NOMO-1 treated with DMSO at 0.1 percent for 48 hours (cell line): ENCODE measurements at regions not wholly inside any gene's neighbourhood (a gene's known extent, or its start where the extent isn't known, plus 50 kb on each side); places are given as distances from the start of the nearest gene placed in this dataset.

Source experiments
- DNase-seq: peaks from one replicate; lab custom pipeline; 2025; ENCODE audit not compliant: unreplicated experiment; lab: John Stamatoyannopoulos, UW

DNA sequence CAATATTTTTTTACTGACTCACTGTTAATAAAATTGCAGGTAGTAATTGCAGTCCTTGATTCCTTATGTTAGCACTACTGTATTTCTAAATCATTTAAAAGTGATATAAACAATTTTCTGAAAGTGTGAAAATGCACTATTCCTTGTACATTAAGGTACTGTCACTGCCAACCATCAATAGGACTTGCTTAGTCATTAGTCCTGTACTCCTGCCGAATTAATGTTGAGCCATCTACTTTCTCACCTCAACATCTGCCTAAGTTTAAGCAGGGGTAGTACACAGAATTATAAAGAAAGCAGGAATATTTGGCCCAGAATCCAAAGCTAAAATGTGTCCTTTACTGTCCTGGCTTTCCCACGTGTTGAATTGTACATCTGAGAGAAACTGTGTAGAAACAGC, 87.0 kb upstream of the TRPC3 start:
- DNase-seq = no peak

DNA sequence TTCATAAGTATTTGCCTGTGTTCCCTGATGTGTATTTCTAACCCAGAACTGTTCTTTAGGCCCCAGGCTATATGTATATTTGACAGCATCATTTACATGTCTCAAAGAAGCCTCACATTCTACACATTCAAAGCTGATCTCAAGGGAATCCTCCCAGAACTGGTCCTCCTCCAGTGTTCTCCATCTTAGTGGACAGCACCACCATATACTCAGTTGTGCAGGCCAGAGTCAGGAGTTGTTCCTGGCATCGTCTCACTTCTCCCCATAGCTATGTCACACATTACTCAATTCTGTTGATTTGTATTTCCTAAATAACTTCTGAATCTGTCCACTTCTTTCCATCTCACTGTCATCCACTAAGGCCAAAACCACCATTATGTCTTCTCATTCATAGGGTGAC, 82.8 kb upstream of the TRPC3 start:
- no peak for DNase-seq

DNA sequence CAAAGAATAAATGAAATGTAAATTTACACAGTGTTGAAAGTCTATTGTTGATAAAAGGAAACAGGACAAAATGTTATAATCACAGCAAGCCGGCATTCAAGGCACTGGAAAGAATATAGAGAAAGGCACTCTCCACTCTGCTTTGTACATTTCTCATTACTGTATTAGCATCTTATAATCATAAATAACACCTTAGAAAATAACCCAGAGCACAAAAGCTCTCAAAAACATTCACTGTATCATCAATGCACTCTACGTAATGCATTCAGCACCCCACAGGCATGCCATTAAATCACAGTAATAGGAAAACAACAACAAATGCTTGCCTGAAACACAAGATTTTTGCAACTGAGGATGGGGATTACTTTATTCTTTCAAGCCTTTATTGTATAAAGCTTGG, 75.3 kb upstream of the TRPC3 start:
- DNase-seq = no peak

DNA sequence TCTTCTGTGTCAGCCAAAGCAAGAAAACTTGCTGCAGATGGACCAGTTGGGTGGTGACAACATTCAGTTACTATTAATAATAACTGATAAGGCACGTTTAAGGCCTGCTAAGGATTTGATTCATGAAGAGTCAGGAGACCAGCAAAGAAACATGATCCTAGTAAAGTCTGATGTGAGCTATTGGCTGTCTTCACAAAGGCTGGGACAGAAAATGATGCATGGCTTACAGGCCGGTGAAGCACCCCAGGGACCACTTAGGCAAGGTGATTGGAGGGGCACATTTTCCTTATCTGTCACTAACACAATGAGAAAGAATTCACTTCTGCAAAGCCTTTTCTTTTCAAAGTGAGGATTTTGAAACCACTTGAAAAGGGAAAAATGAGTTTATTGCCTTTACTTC, 65.4 kb upstream of the TRPC3 start:
- DNase-seq = no peak

DNA sequence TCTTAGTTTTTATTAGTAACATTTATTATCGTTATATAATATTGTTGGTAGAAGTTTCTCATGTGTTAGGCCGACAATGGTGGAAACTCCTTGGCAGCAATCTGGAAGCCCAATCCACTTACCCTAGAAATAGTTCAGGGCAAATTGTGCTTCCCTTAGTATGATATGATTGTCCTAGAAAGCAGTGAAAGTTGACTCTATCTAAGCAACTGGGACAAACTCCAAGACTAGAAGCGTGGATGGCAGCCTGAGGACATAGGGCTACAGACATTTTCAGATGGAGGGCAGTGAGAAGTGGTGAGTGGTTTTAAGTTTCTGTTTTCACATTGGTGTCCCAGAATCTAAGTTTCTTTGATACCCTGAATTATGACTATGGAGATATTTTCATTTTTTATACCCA, 63.3 kb upstream of the TRPC3 start:
- DNase-seq = no peak

DNA sequence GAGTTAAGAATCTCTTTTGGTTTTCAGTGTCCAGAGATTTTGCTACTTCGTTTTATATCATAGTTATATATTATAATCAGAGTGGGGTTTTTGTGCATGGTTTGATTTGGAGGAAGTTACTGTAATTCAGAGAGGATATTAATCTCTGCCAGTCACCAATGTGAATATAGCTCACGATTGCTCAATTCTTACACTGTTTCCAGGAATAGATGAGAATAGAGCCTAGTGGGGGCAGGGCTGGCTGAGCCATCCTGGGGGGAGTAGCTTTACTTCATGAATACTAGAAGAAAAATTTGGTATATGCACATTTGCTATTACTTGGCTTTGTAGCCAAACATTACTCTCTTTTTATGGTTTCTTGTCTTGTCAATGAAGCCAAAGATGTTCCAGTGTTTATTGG, 60.9 kb upstream of the TRPC3 start:
- DNase-seq = peak; percentile 27

DNA sequence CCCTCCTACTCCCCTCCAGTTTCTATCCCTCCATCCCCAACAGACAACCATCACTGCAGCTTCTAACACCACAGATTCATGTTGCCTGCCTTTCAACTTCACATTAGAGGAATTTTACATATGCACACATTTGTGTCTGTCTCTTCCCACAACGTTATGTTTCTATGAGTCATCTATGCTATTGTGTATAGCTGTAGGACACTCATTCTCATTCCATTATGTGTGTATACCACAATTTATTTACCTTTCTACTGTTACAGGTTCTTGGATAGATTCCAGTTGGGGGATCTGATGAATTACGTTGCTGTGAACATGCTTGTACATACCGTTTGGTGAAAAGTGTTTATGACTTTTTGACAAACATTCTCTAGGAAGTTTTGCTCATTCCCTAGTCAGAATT, 58.8 kb upstream of the TRPC3 start:
- no peak for DNase-seq

DNA sequence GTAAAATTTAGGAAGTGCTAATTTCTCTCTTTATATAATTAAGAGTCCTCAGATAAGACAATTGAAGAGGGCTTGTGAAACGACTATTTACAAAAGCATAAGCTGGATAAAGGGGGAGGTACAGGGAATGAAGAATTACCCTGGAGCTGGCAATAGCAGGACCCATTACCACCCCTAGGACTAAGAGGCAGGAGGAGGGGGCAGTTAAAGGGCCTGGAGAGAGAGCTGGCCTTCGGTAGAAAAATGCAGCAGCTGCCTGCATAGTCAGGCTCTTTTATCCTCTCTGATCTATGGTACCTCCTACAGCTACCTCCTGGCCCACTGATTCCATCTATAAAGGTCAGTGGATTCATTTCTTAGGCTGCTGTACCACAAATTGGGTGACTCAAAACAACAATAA, 57.7 kb upstream of the TRPC3 start:
- no peak for DNase-seq

DNA sequence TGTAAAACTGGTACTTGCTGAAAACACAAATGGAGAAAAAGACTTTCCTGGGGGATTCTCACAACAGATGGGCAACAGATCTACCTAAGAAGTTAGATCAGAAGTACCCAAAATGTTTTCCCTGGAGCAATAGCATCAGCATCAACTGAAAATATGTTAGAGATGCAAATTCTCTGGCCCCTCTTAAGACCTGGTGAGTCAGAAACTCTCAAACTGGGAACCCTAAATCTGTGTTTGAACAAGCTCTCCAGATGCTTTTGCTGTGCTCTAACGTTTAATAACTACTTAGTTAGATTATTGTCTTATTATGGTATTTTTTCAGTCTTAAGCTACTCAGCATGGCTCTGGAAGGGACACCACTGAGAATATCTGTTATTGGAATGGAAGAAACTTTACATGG, 55.2 kb upstream of the TRPC3 start:
- no peak for DNase-seq

DNA sequence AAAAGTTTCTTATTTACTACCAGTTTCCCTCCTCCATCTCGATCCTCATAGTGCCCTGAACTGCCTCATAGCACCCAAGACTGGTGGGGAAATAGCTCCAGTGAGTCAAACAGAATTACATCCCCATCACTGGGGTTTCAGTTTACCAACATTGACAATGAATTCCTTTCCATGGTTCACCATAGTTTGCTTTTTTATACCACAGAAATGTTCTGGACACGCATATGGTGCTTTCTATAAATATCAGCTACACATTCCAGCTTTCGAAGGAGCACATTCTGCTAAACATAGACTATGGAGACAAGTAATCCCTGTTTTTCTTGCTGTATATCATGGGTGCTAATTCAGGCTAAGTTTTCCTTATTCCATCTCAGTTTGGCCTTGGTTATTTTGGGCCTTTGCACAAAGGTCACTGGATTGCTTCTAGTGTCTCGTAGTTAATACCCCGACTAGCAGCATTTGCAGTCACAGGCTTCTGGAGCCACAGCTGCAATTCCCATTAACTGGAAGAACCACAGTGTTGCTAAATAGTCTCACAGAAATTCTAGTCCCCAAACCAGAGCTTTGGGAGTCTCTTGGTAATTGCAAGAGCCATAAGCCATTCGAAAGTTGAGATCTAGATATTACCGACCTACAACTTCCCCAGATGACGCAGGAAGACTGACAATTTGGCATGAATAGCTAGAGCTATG, 53.4 kb upstream of the TRPC3 start:
- DNase-seq = no peak

DNA sequence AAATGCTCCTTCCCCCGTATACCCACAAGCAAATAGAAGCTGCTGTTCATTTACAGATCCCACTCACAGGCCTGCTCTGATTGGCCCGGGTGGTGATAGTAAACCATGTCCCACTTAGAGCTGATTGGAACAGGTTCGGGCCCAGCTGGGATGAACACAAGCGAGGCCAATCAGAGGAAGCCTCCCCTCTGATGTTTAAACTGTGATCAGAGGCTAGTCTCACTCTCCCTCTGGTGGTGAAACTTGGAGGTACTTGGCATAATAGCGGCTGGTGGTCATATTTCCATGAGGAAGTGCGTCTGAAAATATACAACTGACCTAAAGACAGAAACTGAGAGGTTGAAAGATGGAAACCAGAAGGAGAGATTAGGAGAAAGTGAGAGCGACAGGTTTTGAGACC, 51.5 kb upstream of the TRPC3 start:
- peak; percentile 54 for DNase-seq
